ENCODE measurements at regions not wholly inside any gene's neighbourhood (a gene's known extent, or its start where the extent isn't known, plus 50 kb on each side); places are given as distances from the start of the nearest gene placed in this dataset.

GRCh38 chrX:15167826-15168225 is 102.1 kb downstream of the ASB9 start:
- intact Hi-C loops (cut with DNase I), result no loop called here
- H3K27me3 ChIP-seq, result no peaks in the 10 kb centered on the region
- H3K9me3 ChIP-seq, result no peaks in the 10 kb centered on the region
- no peak overlapping the region for H3K27ac ChIP-seq
- no peaks in the 10 kb centered on the region for H3K4me1 ChIP-seq
- no peaks in the 10 kb centered on the region for H3K36me3 ChIP-seq
- no peak overlapping the region for H3K4me3 ChIP-seq
- no peak for DNase-seq
- WGBS, 2 donors, result 84 to 95% methylated on average over 2 of the region's 3 CpGs
- TF ChIP-seq POLR2A (IDR thresholded peaks at IDR 0.05) (no peak), CTCF (IDR thresholded peaks at IDR 0.05) (no peak)

- Histone ChIP-seq H3K36me3 (no peaks in the 10 kb centered on the region), H3K4me3 (no peak overlapping the region), H3K27me3 (no peaks in the 10 kb centered on the region), H3K27ac (no peak overlapping the region), H3K9me3 (no peaks in the 10 kb centered on the region), H3K4me1 (no peaks in the 10 kb centered on the region)
- 67 to 71% methylated on average over 4 of the region's 4 CpGs for WGBS, 2 donors
- TF ChIP-seq CTCF (IDR thresholded peaks at IDR 0.05) (no peak), POLR2A (IDR thresholded peaks at IDR 0.05) (no peak)
- no peak for DNase-seq
- intact Hi-C loops (cut with DNase I), result no loop called here
Observed at GRCh38 chrX:15165832-15166231, 104.1 kb downstream of the ASB9 start.

GRCh38 chrX:15163131-15163530 is 106.8 kb downstream of the ASB9 start:
- DNase-seq, result no peak
- H3K9me3 ChIP-seq, result no peaks in the 10 kb centered on the region
- TF ChIP-seq POLR2A (IDR thresholded peaks at IDR 0.05) (no peak), CTCF (IDR thresholded peaks at IDR 0.05) (no peak)
- H3K27ac ChIP-seq, result no peak overlapping the region
- H3K4me3 ChIP-seq, result no peak overlapping the region
- intact Hi-C loops (cut with DNase I), result no loop called here
- no peaks in the 10 kb centered on the region for H3K27me3 ChIP-seq
- no peaks in the 10 kb centered on the region for H3K4me1 ChIP-seq
- H3K36me3 ChIP-seq, result no peaks in the 10 kb centered on the region
- 62 to 84% methylated on average over 3 of the region's 3 CpGs for WGBS, 2 donors

- DNase-seq, result no peak
- Histone ChIP-seq H3K27ac (no peak overlapping the region), H3K4me1 (no peaks in the 10 kb centered on the region), H3K27me3 (no peaks in the 10 kb centered on the region), H3K36me3 (no peaks in the 10 kb centered on the region), H3K9me3 (no peaks in the 10 kb centered on the region), H3K4me3 (no peak overlapping the region)
- WGBS, 2 donors, result 39 to 63% methylated on average over 4 to 5 of the region's 5 CpGs
- TF ChIP-seq POLR2A (IDR thresholded peaks at IDR 0.05) (no peak), CTCF (IDR thresholded peaks at IDR 0.05) (no peak)
- intact Hi-C loops (cut with DNase I), result no loop called here
Observed at GRCh38 chrX:15160558-15161095, 109.3 kb downstream of the ASB9 start.

GRCh38 chrX:15158736-15159406 is 111.0 kb downstream of the ASB9 start:
- Histone ChIP-seq H3K27ac (no peak overlapping the region), H3K36me3 (no peaks in the 10 kb centered on the region), H3K27me3 (no peaks in the 10 kb centered on the region), H3K9me3 (no peaks in the 10 kb centered on the region), H3K4me3 (no peak overlapping the region), H3K4me1 (no peaks in the 10 kb centered on the region)
- no peak for DNase-seq
- intact Hi-C loops (cut with DNase I), result no loop called here
- WGBS, 2 donors, result 65 to 75% methylated on average over 6 to 7 of the region's 7 CpGs
- TF ChIP-seq POLR2A (IDR thresholded peaks at IDR 0.05) (no peak), CTCF (IDR thresholded peaks at IDR 0.05) (no peak)
